Fibroblast of the aortic adventitia (primary cell): ENCODE measurements at regions not wholly inside any gene's neighbourhood (a gene's known extent, or its start where the extent isn't known, plus 50 kb on each side); places are given as distances from the start of the nearest gene placed in this dataset.

ENCODE experiments used
- DNase-seq: peaks from one replicate; pipeline ENCODE4 v3.0.0-alpha.2; 2010; ENCODE audit warnings: low read depth
- H3K4me3 ChIP-seq: 2 replicates; pipeline ENCODE4 v1.5.1; 2011; ENCODE audit warnings: low read depth, mild to moderate bottlenecking, control low read depth, low read length, moderate library complexity
- TF ChIP-seq, protein P1 (sequence below): IDR thresholded peaks from 2 replicates; pipeline ENCODE4 v1.5.1; 2011; ENCODE audit warnings: mild to moderate bottlenecking, low read length, control low read depth, inconsistent platforms; ENCODE audit not compliant: insufficient read depth

DNA sequence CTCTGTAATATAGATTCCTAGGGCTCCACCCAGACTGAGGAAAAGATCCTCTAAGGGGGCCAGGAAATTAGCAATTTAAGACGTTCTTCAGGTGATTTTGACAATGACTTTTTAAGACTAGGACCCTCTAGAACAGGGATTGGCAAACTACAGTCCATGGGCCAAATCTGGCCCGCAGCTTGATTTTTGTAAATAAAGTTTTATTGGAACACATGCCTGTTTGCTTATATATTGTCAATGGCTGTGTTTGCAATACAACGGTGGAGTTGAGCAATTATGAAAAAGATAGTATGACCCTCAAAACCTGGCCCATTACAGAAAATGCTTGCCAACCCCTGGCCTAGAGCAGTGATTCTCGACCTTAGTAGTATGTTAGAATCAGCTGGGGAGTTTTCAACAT, 181.9 kb downstream of the SOX9 start:
- no peak overlapping the region for H3K4me3 ChIP-seq
- DNase-seq, result no peak
- TF ChIP-seq, protein P1, sequence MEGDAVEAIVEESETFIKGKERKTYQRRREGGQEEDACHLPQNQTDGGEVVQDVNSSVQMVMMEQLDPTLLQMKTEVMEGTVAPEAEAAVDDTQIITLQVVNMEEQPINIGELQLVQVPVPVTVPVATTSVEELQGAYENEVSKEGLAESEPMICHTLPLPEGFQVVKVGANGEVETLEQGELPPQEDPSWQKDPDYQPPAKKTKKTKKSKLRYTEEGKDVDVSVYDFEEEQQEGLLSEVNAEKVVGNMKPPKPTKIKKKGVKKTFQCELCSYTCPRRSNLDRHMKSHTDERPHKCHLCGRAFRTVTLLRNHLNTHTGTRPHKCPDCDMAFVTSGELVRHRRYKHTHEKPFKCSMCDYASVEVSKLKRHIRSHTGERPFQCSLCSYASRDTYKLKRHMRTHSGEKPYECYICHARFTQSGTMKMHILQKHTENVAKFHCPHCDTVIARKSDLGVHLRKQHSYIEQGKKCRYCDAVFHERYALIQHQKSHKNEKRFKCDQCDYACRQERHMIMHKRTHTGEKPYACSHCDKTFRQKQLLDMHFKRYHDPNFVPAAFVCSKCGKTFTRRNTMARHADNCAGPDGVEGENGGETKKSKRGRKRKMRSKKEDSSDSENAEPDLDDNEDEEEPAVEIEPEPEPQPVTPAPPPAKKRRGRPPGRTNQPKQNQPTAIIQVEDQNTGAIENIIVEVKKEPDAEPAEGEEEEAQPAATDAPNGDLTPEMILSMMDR, result no peak

DNA sequence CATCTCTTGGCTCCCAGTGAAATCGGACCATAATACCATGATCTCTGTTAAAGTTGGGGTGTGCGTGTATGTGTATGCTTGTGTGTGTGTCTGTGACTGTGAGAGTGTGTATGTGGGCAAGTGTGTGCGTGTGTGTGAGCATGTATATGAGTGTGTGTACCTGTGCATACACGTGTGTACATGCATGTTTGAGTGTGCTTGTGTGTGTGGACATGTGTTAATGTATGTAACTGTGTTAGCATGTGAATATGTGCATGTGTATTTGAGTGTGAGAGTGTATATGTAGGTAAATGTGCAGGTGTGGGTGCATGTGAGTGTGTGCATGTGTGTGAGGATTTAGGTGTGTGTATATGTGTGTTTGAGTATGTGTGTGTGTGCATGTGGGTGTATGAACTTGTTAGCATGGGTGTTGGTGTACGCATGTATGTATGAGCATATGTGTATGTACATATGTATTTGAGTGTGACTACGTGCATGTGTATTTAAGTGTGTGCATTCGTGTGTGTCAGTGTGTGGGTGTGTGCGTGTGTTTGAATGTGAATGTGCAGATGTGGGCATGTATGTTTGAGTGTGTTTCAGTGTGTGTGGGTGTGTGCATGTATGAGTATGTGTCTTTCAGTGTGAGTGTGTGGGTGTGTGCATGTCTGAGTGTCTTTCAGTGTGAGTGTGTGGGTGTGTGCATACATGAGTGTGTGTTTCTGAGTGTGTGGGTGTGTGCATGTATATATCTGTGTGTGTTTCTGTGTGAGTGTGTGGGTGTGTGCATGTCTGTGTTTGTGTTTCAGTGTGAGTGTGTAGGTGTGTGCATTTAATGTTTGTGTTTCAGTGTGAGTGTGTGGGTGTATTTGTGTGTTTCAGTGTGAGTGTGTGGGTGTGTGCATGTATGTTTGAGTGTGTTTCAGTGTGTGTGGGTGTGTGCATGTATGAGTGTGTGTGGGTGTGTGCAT, 183.2 kb downstream of the SOX9 start:
- DNase-seq, result no peak
- no peak overlapping the region for H3K4me3 ChIP-seq
- TF ChIP-seq, protein P1, result no peak

DNA sequence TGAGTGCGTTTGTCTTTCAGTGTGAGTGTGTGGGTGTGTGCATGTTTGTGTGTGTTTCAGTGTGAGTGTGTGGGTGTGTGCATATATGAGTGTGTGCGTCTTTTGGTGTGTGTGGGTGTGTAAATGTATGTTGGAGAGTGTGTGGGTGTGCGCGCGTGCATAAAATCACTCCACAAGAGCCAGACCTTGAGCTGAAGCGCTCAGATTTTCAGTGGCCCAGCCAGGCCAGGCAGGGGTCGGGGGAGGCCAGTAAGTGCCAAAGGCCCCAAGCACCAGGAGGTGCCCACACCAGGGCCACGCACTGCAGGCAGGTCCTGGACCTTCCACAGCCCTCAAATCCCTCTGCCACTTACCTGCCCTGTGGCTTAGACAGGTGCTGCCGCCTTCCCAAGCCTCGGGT, 184.0 kb downstream of the SOX9 start:
- TF ChIP-seq, protein P1, result no peak
- no peak for DNase-seq
- no peak overlapping the region for H3K4me3 ChIP-seq

DNA sequence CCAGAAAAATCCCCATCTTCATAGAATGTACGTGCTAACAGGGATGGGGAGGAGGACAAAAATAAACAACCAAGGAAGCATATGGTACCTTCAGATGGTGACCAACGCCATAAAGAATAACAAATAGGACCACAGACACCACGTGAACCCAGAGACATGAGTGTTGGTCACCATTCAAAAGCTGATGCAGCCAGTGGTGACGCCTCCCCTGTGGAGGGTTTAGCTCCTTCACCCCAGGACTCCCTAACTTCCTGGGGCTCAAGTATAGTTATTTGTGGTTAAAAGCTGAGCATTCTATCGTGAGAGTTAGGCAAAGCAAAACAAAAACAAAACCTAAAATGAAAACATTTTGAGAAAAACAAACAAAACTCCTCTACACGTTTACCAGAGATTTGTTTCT, 184.7 kb downstream of the SOX9 start:
- no peak for DNase-seq
- H3K4me3 ChIP-seq, result no peak overlapping the region
- TF ChIP-seq, protein P1, result no peak

DNA sequence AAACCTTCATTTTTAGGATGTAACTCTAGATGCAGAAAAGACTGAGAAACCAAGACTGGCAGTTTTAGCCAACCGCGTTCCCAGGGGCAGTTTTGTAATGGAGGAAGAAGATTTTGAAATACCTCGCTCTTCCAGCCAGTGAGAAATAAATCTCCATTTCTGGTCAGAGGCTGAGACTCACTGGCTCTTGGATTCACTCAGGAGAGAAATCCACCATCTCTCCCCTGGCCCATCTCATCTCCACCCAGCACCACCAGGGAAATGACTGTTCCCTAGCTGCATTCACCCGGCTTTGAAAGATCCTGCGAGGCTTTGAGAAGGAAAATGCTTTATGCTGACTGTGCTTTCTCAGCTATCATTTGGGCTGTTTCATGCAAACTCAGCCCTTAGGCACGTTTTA, 185.2 kb downstream of the SOX9 start:
- no peak overlapping the region for H3K4me3 ChIP-seq
- TF ChIP-seq, protein P1, result no peak
- DNase-seq, result peak; percentile 29

DNA sequence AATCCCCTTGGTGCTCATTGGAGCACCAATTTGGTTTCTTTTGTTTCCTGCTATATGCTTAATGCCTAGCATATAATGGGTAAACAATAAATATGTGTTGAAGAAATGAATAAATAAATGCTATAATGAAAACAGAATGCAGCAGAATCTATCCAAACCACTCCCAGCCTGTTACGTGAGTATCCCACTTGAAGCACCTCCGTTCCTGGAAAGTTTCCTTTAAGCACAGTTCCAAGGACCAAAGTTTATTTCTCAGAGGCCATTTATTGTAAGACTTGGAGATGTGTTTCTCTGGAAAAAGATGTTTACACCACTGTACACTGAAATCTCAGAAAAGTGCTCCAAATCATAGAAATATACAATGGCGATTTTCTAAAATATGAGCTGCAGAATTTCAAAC, 187.0 kb downstream of the SOX9 start:
- no peak overlapping the region for H3K4me3 ChIP-seq
- DNase-seq, result no peak
- TF ChIP-seq, protein P1, result no peak
